ENCODE measurements at regions not wholly inside any gene's neighbourhood (a gene's known extent, or its start where the extent isn't known, plus 50 kb on each side); places are given as distances from the start of the nearest gene placed in this dataset.

DNA sequence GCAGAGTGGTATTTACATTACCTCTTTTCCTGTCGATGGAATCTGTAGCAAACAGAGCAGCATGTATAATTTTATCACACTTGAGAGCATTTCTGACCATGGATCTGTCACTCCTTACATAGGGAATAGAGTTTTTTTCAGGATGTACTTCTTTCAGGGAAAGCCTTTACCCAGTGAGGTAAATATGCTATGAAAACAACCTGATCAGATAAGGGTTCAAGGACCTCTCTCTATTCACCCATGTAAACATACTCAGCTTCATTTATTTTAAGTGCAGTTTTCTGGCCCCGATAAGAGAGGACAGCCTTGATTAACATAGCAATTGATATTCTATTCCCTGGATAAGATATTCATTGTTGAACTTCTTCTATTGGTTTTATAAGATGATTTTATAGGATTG, 87.3 kb upstream of the ESX1 start:
- no peak for DNase-seq

DNA sequence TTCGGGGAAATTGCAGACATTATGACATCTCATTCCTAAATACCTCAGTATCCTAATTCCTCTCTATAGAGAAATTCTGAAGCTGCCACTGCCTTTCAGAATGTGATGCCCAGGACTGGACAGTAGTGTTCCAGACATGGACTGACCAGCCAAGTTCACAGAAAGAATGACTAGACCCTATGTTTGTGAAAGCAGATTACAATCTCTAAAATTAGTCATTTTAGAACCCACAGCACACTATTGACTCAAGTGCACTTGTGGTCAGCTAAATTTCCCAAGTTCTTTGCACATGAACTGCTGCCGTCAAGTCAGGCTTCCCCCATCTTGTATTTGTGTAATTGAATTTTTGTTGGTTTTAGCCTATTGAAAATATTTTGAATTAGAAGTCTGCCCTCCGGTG, 81.0 kb upstream of the ESX1 start:
- H3K27ac ChIP-seq, result no peak overlapping the region
- TF ChIP-seq EP300 (IDR thresholded peaks at IDR 0.05) (no peak), POLR2A (IDR thresholded peaks at IDR 0.05) (no peak), CTCF (IDR thresholded peaks at IDR 0.05) (no peak)
- H3K9me3 ChIP-seq, result no peaks in the 10 kb centered on the region
- no peak for DNase-seq
- H3K27me3 ChIP-seq, result no peaks in the 10 kb centered on the region
- H3K4me1 ChIP-seq (ENCODE audit: insufficient read depth), result no peaks in the 10 kb centered on the region
- 67 to 85% (median 77%) methylated on average over 3 of the region's 3 CpGs for WGBS, 3 donors
- H3K36me3 ChIP-seq, result no peaks in the 10 kb centered on the region
- intact Hi-C loops (cut with DNase I), result no loop called here
- no peak overlapping the region for H3K4me3 ChIP-seq

More for the DNA sequence above, 87.3 kb upstream of the ESX1 start:
- TF ChIP-seq EP300 (IDR thresholded peaks at IDR 0.05), result no peak
- TF ChIP-seq POLR2A (IDR thresholded peaks at IDR 0.05), result no peak
- TF ChIP-seq CTCF (IDR thresholded peaks at IDR 0.05), result no peak
- no peaks in the 10 kb centered on the region for H3K27me3 ChIP-seq
- H3K36me3 ChIP-seq, result no peaks in the 10 kb centered on the region
- H3K4me1 ChIP-seq (ENCODE audit: insufficient read depth), result no peaks in the 10 kb centered on the region
- H3K4me3 ChIP-seq, result no peak overlapping the region
- no peak overlapping the region for H3K27ac ChIP-seq
- WGBS, 3 donors, result 35 to 50% (median 39%) methylated on average over 2 of the region's 2 CpGs
- intact Hi-C loops (cut with DNase I), result no loop called here
- no peaks in the 10 kb centered on the region for H3K9me3 ChIP-seq

DNA sequence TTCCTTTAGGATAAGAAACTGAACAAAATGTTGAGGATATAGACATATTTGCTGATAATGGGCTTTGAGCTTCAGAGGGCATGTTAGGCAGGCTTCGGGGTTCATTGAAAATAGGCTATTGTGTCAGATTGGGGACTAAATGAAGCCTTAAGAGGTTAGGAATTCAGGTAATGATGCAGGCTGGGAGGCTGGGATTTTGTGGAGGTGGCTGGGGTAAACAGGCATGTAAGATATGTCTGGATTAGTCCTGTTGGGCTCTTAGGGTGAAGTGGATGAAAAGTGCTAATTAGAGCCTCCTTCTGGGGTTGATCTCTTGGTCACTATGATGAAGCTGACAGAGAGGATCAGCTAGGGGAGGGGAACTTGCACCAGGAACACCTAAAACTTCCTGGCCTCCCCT, 80.2 kb upstream of the ESX1 start:
- Histone ChIP-seq H3K9me3 (no peaks in the 10 kb centered on the region), H3K4me1 (ENCODE audit: insufficient read depth) (no peaks in the 10 kb centered on the region), H3K36me3 (no peaks in the 10 kb centered on the region), H3K4me3 (no peak overlapping the region), H3K27ac (no peak overlapping the region), H3K27me3 (no peaks in the 10 kb centered on the region)
- intact Hi-C loops (cut with DNase I), result no loop called here
- WGBS, 3 donors, result 79 to 90% (median 82%) methylated on average over 1 of the region's 1 CpG
- no peak for DNase-seq
- no peak for TF ChIP-seq EP300 (IDR thresholded peaks at IDR 0.05)
- no peak for TF ChIP-seq CTCF (IDR thresholded peaks at IDR 0.05)
- TF ChIP-seq POLR2A (IDR thresholded peaks at IDR 0.05), result no peak

- no peaks in the 10 kb centered on the region for H3K27me3 ChIP-seq
- no peak overlapping the region for H3K27ac ChIP-seq
- no peak for DNase-seq
- H3K36me3 ChIP-seq, result no peaks in the 10 kb centered on the region
- no peak for TF ChIP-seq CTCF (IDR thresholded peaks at IDR 0.05)
- no peak for TF ChIP-seq POLR2A (IDR thresholded peaks at IDR 0.05)
- no peak for TF ChIP-seq EP300 (IDR thresholded peaks at IDR 0.05)
- intact Hi-C loops (cut with DNase I), result no loop called here
- 74 to 77% (median 75%) methylated on average over 1 of the region's 1 CpG for WGBS, 3 donors
- H3K4me1 ChIP-seq (ENCODE audit: insufficient read depth), result no peaks in the 10 kb centered on the region
- H3K9me3 ChIP-seq, result no peaks in the 10 kb centered on the region
- H3K4me3 ChIP-seq, result no peak overlapping the region
Observed at GRCh38 chrX:104330966-104331365, 76.2 kb upstream of the ESX1 start.

- 86 to 89% (median 88%) methylated on average over 7 of the region's 7 CpGs for WGBS, 3 donors
- no peaks in the 10 kb centered on the region for H3K9me3 ChIP-seq
- H3K27me3 ChIP-seq, result no peaks in the 10 kb centered on the region
Observed at GRCh38 chrX:104329731-104330130, 75.0 kb upstream of the ESX1 start.

More at GRCh38 chrX:104329731-104330130, 75.0 kb upstream of the ESX1 start:
- intact Hi-C loops (cut with DNase I), result no loop called here
- no peak overlapping the region for H3K4me3 ChIP-seq
- no peak for DNase-seq
- H3K4me1 ChIP-seq (ENCODE audit: insufficient read depth), result no peaks in the 10 kb centered on the region
- no peak overlapping the region for H3K27ac ChIP-seq
- no peaks in the 10 kb centered on the region for H3K36me3 ChIP-seq
- TF ChIP-seq CTCF (IDR thresholded peaks at IDR 0.05) (no peak), EP300 (IDR thresholded peaks at IDR 0.05) (no peak), POLR2A (IDR thresholded peaks at IDR 0.05) (no peak)

Measured in ovary (tissue), 7 donors.